ENCODE measurements at regions not wholly inside any gene's neighbourhood (a gene's known extent, or its start where the extent isn't known, plus 50 kb on each side); places are given as distances from the start of the nearest gene placed in this dataset.
"Not testable (repeated sequence)": the region's sequence is repeated elsewhere in the genome, so short reads cannot be mapped to it uniquely, and the experiment has no call there.

- Histone ChIP-seq H3K27me3 (ENCODE audit: control insufficient read depth, insufficient read depth, low read length) (no peaks in the 10 kb centered on the region), H3K36me3 (replicated peaks; ENCODE audit: control insufficient read depth, insufficient read depth, low read length) (no peaks in the 10 kb centered on the region), H3K4me3 (ENCODE audit: insufficient read depth, low read depth, low read length) (no peak overlapping the region)
- DNase-seq = no peak
Measured at GRCh38 chr7:24075426-24075810, 208.6 kb upstream of the NPY start.

- Histone ChIP-seq H3K27me3 (ENCODE audit: control insufficient read depth, insufficient read depth, low read length) (no peaks in the 10 kb centered on the region), H3K4me3 (ENCODE audit: insufficient read depth, low read depth, low read length) (no peak overlapping the region), H3K36me3 (replicated peaks; ENCODE audit: control insufficient read depth, insufficient read depth, low read length) (no peaks in the 10 kb centered on the region)
- no peak for DNase-seq
Measured at GRCh38 chr7:24082826-24083225, 201.2 kb upstream of the NPY start.

- Histone ChIP-seq H3K36me3 (replicated peaks; ENCODE audit: control insufficient read depth, insufficient read depth, low read length) (no peaks in the 10 kb centered on the region), H3K27me3 (ENCODE audit: control insufficient read depth, insufficient read depth, low read length) (no peaks in the 10 kb centered on the region), H3K4me3 (ENCODE audit: insufficient read depth, low read depth, low read length) (no peak overlapping the region)
- DNase-seq = no peak
Measured at GRCh38 chr7:24102988-24103387, 181.0 kb upstream of the NPY start.

- no peaks in the 10 kb centered on the region for H3K36me3 ChIP-seq (replicated peaks; ENCODE audit: control insufficient read depth, insufficient read depth, low read length)
- no peak overlapping the region for H3K4me3 ChIP-seq (ENCODE audit: insufficient read depth, low read depth, low read length)
- no peaks in the 10 kb centered on the region for H3K27me3 ChIP-seq (ENCODE audit: control insufficient read depth, insufficient read depth, low read length)
- no peak for DNase-seq
Measured at GRCh38 chr7:24108906-24109376, 175.0 kb upstream of the NPY start.

- no peaks in the 10 kb centered on the region for H3K36me3 ChIP-seq (replicated peaks; ENCODE audit: control insufficient read depth, insufficient read depth, low read length)
- DNase-seq = no peak
- H3K27me3 ChIP-seq (ENCODE audit: control insufficient read depth, insufficient read depth, low read length) = no peaks in the 10 kb centered on the region
- no peak overlapping the region for H3K4me3 ChIP-seq (ENCODE audit: insufficient read depth, low read depth, low read length)
Measured at GRCh38 chr7:24110056-24110455, 173.9 kb upstream of the NPY start.

- Histone ChIP-seq H3K27me3 (ENCODE audit: control insufficient read depth, insufficient read depth, low read length) (no peaks in the 10 kb centered on the region), H3K36me3 (replicated peaks; ENCODE audit: control insufficient read depth, insufficient read depth, low read length) (no peaks in the 10 kb centered on the region), H3K4me3 (ENCODE audit: insufficient read depth, low read depth, low read length) (no peak overlapping the region)
- no peak for DNase-seq
Measured at GRCh38 chr7:24113506-24113905, 170.5 kb upstream of the NPY start.

GRCh38 chr7:24115661-24116060 lies 168.3 kb upstream of the NPY start:
- DNase-seq = no peak
- no peak overlapping the region for H3K4me3 ChIP-seq (ENCODE audit: insufficient read depth, low read depth, low read length)
- H3K27me3 ChIP-seq (ENCODE audit: control insufficient read depth, insufficient read depth, low read length) = no peaks in the 10 kb centered on the region
- no peaks in the 10 kb centered on the region for H3K36me3 ChIP-seq (replicated peaks; ENCODE audit: control insufficient read depth, insufficient read depth, low read length)

GRCh38 chr7:24117903-24118499 lies 166.0 kb upstream of the NPY start:
- not testable (repeated sequence) for H3K4me3 ChIP-seq (ENCODE audit: insufficient read depth, low read depth, low read length); H3K36me3 ChIP-seq (replicated peaks; ENCODE audit: control insufficient read depth, insufficient read depth, low read length); DNase-seq; H3K27me3 ChIP-seq (ENCODE audit: control insufficient read depth, insufficient read depth, low read length)

GRCh38 chr7:24119852-24120251 lies 164.1 kb upstream of the NPY start:
- no peak for DNase-seq
- H3K36me3 ChIP-seq (replicated peaks; ENCODE audit: control insufficient read depth, insufficient read depth, low read length) = no peaks in the 10 kb centered on the region
- no peaks in the 10 kb centered on the region for H3K27me3 ChIP-seq (ENCODE audit: control insufficient read depth, insufficient read depth, low read length)
- H3K4me3 ChIP-seq (ENCODE audit: insufficient read depth, low read depth, low read length) = no peak overlapping the region

- Histone ChIP-seq H3K4me3 (ENCODE audit: insufficient read depth, low read depth, low read length) (no peak overlapping the region), H3K36me3 (replicated peaks; ENCODE audit: control insufficient read depth, insufficient read depth, low read length) (no peaks in the 10 kb centered on the region), H3K27me3 (ENCODE audit: control insufficient read depth, insufficient read depth, low read length) (no peaks in the 10 kb centered on the region)
- no peak for DNase-seq
Measured at GRCh38 chr7:24123076-24123475, 160.9 kb upstream of the NPY start.

GRCh38 chr7:24125765-24126164 lies 158.2 kb upstream of the NPY start:
- Histone ChIP-seq H3K36me3 (replicated peaks; ENCODE audit: control insufficient read depth, insufficient read depth, low read length) (no peaks in the 10 kb centered on the region), H3K27me3 (ENCODE audit: control insufficient read depth, insufficient read depth, low read length) (no peaks in the 10 kb centered on the region), H3K4me3 (ENCODE audit: insufficient read depth, low read depth, low read length) (no peak overlapping the region)
- no peak for DNase-seq

GRCh38 chr7:24127930-24128329 lies 156.1 kb upstream of the NPY start:
- no peak for DNase-seq

GRCh38 chr7:24129597-24129996 lies 154.4 kb upstream of the NPY start:
- H3K27me3 ChIP-seq (ENCODE audit: control insufficient read depth, insufficient read depth, low read length) = no peaks in the 10 kb centered on the region
- no peak for DNase-seq
- no peak overlapping the region for H3K4me3 ChIP-seq (ENCODE audit: insufficient read depth, low read depth, low read length)
- H3K36me3 ChIP-seq (replicated peaks; ENCODE audit: control insufficient read depth, insufficient read depth, low read length) = no peaks in the 10 kb centered on the region

More at GRCh38 chr7:24127930-24128329, 156.1 kb upstream of the NPY start:
- no peak overlapping the region for H3K4me3 ChIP-seq (ENCODE audit: insufficient read depth, low read depth, low read length)
- H3K36me3 ChIP-seq (replicated peaks; ENCODE audit: control insufficient read depth, insufficient read depth, low read length) = no peaks in the 10 kb centered on the region
- H3K27me3 ChIP-seq (ENCODE audit: control insufficient read depth, insufficient read depth, low read length) = no peaks in the 10 kb centered on the region

- no peak overlapping the region for H3K4me3 ChIP-seq (ENCODE audit: insufficient read depth, low read depth, low read length)
- no peak for DNase-seq
- no peaks in the 10 kb centered on the region for H3K27me3 ChIP-seq (ENCODE audit: control insufficient read depth, insufficient read depth, low read length)
- H3K36me3 ChIP-seq (replicated peaks; ENCODE audit: control insufficient read depth, insufficient read depth, low read length) = no peaks in the 10 kb centered on the region
Measured at GRCh38 chr7:24130631-24131030, 153.4 kb upstream of the NPY start.

GRCh38 chr7:24133691-24134090 lies 150.3 kb upstream of the NPY start:
- Histone ChIP-seq H3K27me3 (ENCODE audit: control insufficient read depth, insufficient read depth, low read length) (no peaks in the 10 kb centered on the region), H3K4me3 (ENCODE audit: insufficient read depth, low read depth, low read length) (no peak overlapping the region), H3K36me3 (replicated peaks; ENCODE audit: control insufficient read depth, insufficient read depth, low read length) (no peaks in the 10 kb centered on the region)
- no peak for DNase-seq

GRCh38 chr7:24134535-24134934 lies 149.5 kb upstream of the NPY start:
- DNase-seq = no peak
- Histone ChIP-seq H3K36me3 (replicated peaks; ENCODE audit: control insufficient read depth, insufficient read depth, low read length) (no peaks in the 10 kb centered on the region), H3K4me3 (ENCODE audit: insufficient read depth, low read depth, low read length) (no peak overlapping the region), H3K27me3 (ENCODE audit: control insufficient read depth, insufficient read depth, low read length) (no peaks in the 10 kb centered on the region)
